ENCODE measurements at regions not wholly inside any gene's neighbourhood (a gene's known extent, or its start where the extent isn't known, plus 50 kb on each side); places are given as distances from the start of the nearest gene placed in this dataset.

GRCh38 chr2:21811541-21811940, 687.8 kb downstream of the TDRD15 start:
- TF ChIP-seq CTCF (IDR thresholded peaks at IDR 0.05), result no peak
- no peak for TF ChIP-seq POLR2A (IDR thresholded peaks at IDR 0.05)
